ENCODE measurements at regions not wholly inside any gene's neighbourhood (a gene's known extent, or its start where the extent isn't known, plus 50 kb on each side); places are given as distances from the start of the nearest gene placed in this dataset.

GRCh38 chr2:210792000-210792399, 235.6 kb downstream of the CPS1 start:
- TF ChIP-seq EZH2 (IDR thresholded peaks at IDR 0.05), result no peak
- no peak for TF ChIP-seq POLR2AphosphoS5 (IDR thresholded peaks at IDR 0.05; ENCODE audit: borderline replicate concordance, low read depth, low read length)
- TF ChIP-seq FOXP2 (optimal IDR thresholded peaks at IDR 0.05; ENCODE audit: control extremely low read depth, extremely low read length, insufficient read depth), result no peak
